Inflammatory macrophage treated with lipopolysaccharide for 4 hours (primary cell): ENCODE measurements at regions not wholly inside any gene's neighbourhood (a gene's known extent, or its start where the extent isn't known, plus 50 kb on each side); places are given as distances from the start of the nearest gene placed in this dataset.

Experiments
- DNase-seq: peaks from one replicate; pipeline ENCODE4 v3.0.0-alpha.2; 2020

GRCh38 chr5:33260098-33260497 lies 180.7 kb upstream of the TARS1 start:
- DNase-seq = no peak

- no peak for DNase-seq
Measured at GRCh38 chr5:33261305-33261704, 179.5 kb upstream of the TARS1 start.

GRCh38 chr5:33261747-33262146 lies 179.0 kb upstream of the TARS1 start:
- DNase-seq = no peak

GRCh38 chr5:33267801-33268200 lies 173.0 kb upstream of the TARS1 start:
- no peak for DNase-seq

- DNase-seq = no peak
Measured at GRCh38 chr5:33268374-33268773, 172.4 kb upstream of the TARS1 start.

- no peak for DNase-seq
Measured at GRCh38 chr5:33270671-33271070, 170.1 kb upstream of the TARS1 start.

GRCh38 chr5:33271606-33272005 lies 169.2 kb upstream of the TARS1 start:
- DNase-seq = no peak

- DNase-seq = no peak
Measured at GRCh38 chr5:33272288-33272687, 168.5 kb upstream of the TARS1 start.

GRCh38 chr5:33273985-33274384 lies 166.8 kb upstream of the TARS1 start:
- no peak for DNase-seq

GRCh38 chr5:33275391-33275790 lies 165.4 kb upstream of the TARS1 start:
- DNase-seq = no peak

GRCh38 chr5:33275921-33276627 lies 164.7 kb upstream of the TARS1 start:
- DNase-seq = no peak

GRCh38 chr5:33276628-33276950 lies 164.2 kb upstream of the TARS1 start:
- no peak for DNase-seq

- DNase-seq = no peak
Measured at GRCh38 chr5:33277061-33277650, 163.6 kb upstream of the TARS1 start.

- no peak for DNase-seq
Measured at GRCh38 chr5:33281431-33281843, 159.3 kb upstream of the TARS1 start.

GRCh38 chr5:33282157-33282556 lies 158.6 kb upstream of the TARS1 start:
- no peak for DNase-seq

- DNase-seq = no peak
Measured at GRCh38 chr5:33282696-33283095, 158.1 kb upstream of the TARS1 start.

GRCh38 chr5:33283243-33283642 lies 157.5 kb upstream of the TARS1 start:
- no peak for DNase-seq

- DNase-seq = no peak
Measured at GRCh38 chr5:33284681-33285080, 156.1 kb upstream of the TARS1 start.

GRCh38 chr5:33287242-33287641 lies 153.5 kb upstream of the TARS1 start:
- DNase-seq = no peak

GRCh38 chr5:33291216-33292000 lies 149.4 kb upstream of the TARS1 start:
- DNase-seq = no peak

- DNase-seq = no peak
Measured at GRCh38 chr5:33297760-33298216, 143.0 kb upstream of the TARS1 start.

- peak; percentile 86 for DNase-seq
Measured at GRCh38 chr5:33299621-33300208, 141.1 kb upstream of the TARS1 start.

GRCh38 chr5:33300209-33300742 lies 140.5 kb upstream of the TARS1 start:
- peak; percentile 73 for DNase-seq
